HG03469 (cell line): ENCODE measurements at regions not wholly inside any gene's neighbourhood (a gene's known extent, or its start where the extent isn't known, plus 50 kb on each side); places are given as distances from the start of the nearest gene placed in this dataset.
"Not testable (repeated sequence)": the region's sequence is repeated elsewhere in the genome, so short reads cannot be mapped to it uniquely, and the experiment has no call there.

Experiments used
- ATAC-seq: cut with Tn5 transposase; IDR thresholded peaks from one replicate; pipeline ENCODE4 v1.9.1; 2021; ENCODE audit warnings: mild to moderate bottlenecking, moderate library complexity, moderate number of reproducible peaks; ENCODE audit not compliant: unreplicated experiment

GRCh38 chr2:59770651-59771050 is 782.8 kb downstream of the BCL11A start:
- no peak for ATAC-seq

DNA sequence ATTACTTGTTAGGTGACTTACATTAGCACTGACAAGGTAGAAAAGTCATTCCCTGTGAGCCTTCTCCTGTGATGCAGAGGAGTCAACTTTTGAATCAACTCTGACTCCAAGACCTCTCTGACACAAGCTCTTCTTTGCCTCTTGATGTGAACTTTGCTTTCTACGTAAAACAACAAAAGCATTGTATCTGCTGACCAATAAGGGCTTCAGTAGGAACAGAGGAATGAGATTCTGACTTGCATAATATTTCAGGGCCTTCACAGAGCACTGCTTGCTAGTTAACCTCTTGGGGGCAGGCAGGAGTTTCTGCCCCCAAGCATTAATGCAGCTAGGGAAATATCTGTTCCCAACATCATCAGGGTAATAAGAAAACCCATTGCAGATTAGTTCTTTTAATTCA is 791.5 kb downstream of the BCL11A start:
- no peak for ATAC-seq

DNA sequence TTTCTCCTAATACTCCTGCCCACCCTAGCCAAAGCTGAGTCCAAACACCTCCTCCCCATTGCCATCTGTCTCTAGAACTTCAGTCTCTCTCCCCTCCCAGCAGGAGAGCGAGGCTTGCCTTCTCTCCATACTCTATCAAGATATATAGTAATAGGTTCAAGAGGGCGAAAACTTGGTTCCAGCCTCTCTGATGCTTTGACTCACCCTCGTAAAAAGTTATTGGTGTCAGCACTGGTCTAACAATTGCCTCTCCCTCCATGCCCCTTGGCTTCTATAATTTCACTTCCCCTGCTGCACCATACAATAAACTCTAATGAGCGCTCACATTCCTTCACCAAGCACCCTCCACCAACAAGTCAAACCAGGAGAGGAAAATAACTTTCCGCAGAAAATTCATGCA is 797.3 kb downstream of the BCL11A start:
- no peak for ATAC-seq

- no peak for ATAC-seq
Observed at GRCh38 chr2:59754011-59754735, 799.3 kb downstream of the BCL11A start.

- ATAC-seq, result no peak
Observed at GRCh38 chr2:59752512-59752911, 800.9 kb downstream of the BCL11A start.

- ATAC-seq, result no peak
Observed at GRCh38 chr2:59752071-59752470, 801.4 kb downstream of the BCL11A start.

DNA sequence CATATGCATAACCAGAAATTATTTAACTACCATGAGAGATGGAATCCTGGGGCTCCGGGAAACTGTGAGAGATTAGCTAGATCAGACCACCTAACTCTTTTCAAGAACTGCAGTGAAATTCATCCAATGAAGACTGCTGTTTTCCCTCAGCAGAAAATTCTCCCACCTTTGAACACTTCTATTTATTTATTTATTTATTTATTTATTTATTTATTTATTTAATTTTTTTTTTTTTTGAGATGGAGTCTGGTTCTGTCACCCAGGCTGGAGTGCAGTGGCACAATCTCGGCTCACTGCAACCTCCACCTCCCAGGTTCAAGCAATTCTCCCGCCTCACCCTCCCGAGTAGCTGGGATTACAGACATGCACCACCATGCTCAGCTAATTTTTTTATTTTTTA is 802.2 kb downstream of the BCL11A start:
- not testable (repeated sequence) for ATAC-seq

- no peak for ATAC-seq
Observed at GRCh38 chr2:59746291-59746690, 807.2 kb downstream of the BCL11A start.

DNA sequence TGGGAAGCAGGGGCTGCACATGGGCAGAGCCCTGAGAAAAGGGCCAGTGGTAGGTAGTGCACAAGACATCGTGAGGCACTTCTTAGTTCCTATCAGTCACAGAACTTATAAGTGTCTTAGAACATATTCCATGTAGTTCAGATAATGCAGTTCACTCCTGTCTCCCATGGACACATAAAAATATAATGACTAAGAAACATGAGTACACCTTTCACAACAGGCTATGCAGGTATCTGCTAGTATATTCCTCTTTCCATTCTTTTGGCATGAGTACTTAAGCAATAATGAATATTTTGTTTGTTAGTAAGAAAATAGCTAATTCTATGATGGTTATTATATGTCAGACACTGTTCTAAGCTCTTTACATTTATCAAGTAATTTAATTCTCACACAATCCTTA is 808.4 kb downstream of the BCL11A start:
- ATAC-seq, result no peak

DNA sequence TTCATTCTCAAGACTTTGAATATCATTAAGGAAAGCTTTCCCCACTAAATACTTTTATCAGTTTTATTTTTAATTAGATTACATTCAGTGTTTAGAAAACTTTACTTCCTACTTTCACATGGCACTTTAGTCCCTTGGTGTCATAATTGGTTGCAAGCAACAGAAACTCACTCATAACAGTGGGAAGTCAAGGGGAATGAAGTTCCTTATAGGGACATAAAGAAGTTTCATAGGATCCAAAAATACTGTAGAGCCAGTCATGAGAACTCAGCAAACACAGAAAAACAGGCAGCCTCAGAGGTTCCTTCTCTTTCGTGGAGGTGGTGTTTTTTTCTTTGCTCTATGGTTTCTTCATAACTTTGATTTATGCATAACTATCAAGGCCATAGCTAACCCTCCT is 809.0 kb downstream of the BCL11A start:
- no peak for ATAC-seq

GRCh38 chr2:59741840-59742239 is 811.6 kb downstream of the BCL11A start:
- no peak for ATAC-seq

DNA sequence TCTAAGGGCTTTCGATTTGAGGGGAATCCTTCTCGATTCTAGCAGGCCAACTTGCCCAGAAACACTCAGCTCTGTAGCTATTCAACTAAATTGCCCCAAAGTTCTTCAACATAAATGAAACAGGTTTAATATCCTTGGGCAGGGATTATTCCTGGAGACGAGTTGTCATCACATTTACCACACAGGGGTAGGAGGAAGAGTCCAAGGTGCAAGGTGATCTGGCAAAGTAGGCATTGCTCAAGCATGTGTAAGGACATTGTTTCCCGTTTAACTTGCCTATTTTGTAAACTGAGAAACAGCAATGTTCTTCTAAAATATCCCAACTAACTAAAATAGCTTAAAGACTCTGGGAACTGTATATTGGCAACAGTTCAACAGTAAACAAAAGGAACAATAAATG is 814.3 kb downstream of the BCL11A start:
- ATAC-seq, result no peak

DNA sequence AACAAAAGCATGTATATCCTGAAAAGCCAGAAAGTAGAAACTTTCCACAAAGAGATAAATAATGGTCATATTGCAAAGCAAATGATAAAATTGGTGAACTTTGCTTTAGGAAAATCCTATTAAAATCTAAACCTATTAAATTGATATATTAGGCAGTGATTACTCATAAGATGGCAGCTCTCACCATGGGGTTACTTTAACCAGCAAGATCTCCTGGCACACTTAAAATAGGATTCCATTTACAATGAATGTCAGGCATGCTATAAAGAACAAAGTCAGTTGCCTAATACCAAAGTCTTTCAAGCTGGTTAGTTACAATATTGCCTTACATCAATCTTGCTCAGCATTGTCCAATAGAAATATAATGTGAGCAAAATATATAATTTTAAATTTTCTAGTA is 816.2 kb downstream of the BCL11A start:
- no peak for ATAC-seq

- ATAC-seq, result no peak
Observed at GRCh38 chr2:59734743-59735142, 818.7 kb downstream of the BCL11A start.

DNA sequence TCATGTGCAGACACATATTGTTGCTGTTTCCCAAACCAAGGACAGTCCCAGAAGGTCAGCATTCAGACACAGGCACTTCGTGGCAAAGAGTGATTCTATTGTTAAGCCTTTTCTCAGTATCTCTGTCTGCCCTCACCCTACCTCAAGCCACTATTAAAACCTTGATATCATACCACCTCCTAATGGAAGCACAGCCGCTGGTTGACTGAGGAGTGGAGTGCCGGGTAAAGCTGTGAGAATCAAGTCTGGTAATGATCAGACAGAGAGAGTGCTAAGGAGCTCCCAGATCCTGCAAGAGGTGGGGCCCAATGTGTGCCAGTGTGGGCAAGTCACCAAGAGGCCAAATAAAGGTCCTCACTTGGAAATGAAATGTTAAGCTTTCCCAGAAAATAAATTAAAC is 819.5 kb downstream of the BCL11A start:
- ATAC-seq, result no peak

- ATAC-seq, result no peak
Observed at GRCh38 chr2:59733567-59733930, 819.9 kb downstream of the BCL11A start.

GRCh38 chr2:59732871-59733566 is 820.4 kb downstream of the BCL11A start:
- no peak for ATAC-seq

DNA sequence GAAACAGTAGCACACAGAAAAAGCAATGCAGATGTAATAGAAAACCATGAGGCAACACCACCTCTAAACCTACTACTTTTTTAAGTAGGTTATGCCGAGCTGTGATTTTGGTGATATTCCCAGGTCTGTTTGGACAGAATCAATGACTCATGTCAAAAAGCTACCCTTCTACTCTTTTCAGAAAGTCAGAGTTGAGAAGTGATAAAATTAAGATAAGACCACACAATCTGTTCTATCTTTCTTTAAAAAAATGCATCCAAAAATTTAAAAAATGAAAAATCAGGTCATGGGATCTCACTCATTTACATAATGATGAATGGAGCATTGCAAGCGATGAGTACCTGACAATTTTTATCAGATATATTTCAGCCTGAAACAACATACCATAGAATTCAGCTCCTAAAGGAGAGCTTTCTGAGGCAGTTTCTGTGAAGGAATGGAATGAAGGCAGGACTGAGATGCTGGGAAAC is 826.3 kb downstream of the BCL11A start:
- ATAC-seq, result no peak

DNA sequence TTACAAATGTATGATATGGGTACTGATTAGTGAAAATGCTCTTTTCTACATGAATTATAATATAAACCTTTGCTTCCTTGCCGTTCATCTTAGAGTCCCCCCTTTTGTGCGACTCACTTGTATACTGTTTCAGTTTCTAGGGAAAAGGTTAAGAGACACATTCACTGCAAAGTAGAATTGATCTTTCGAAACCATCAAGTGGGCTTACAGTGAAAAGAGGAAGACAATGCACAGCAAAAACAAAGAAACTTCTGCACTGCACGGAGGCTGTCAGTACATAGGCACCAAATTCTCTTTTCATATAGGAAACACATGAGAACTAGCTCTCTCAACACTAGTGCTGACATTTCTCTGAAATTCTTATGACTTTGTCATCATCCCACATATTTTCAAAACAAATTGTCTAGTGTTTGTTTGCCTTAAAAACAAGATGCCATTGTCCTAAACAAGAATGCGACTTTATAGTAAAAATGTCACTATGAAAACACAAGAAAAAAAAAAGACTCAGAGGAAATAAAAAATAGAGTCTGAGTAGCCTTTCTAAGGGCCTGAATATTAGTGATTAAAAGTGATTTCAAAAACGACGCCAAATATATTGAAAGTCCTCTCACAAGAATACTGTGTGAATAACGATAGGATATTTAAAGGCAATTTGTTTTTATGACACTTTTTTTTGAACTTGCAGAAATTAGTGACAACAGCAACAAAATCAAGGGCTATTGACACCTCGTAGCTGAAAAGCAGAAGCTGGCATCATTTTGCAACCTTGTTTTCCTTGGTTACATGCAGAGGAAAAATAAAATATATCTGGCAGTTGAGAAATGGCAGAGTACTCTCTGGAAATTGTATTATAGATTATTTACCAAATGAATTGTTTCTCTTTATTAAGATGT is 827.0 kb downstream of the BCL11A start:
- no peak for ATAC-seq

GRCh38 chr2:59724746-59725145 is 828.7 kb downstream of the BCL11A start:
- no peak for ATAC-seq

DNA sequence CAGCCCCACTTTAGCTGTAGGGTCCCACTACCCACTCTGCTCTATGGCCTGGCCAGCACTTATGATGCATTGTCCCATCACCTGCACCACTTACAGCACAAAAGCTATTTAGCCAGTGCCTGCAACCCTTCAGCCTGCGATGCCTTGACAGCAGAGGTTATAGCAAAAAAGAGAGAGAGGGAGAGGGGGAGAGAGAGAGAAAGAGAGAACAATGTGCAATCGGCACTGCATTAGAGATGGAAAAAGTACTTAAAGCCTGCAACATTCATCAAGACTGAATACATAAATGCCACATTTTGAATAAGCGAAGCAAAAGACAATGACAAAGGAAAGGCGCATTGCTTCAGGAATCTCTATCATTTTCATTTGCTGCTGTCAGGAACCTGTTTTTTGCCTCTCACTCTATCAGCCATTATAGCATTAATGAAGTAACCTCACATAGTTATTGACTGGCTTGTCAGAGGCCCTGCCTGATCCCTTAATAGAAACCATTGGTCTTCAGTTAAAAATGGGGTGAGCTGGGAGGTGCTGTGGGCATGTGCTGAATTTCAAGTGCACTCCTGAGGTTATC is 833.1 kb downstream of the BCL11A start:
- no peak for ATAC-seq
